NCI-H1436 (cell line): ENCODE measurements at regions not wholly inside any gene's neighbourhood (a gene's known extent, or its start where the extent isn't known, plus 50 kb on each side); places are given as distances from the start of the nearest gene placed in this dataset.

Experiments
- DNase-seq: peaks from one replicate; lab custom pipeline; 2025; lab: John Stamatoyannopoulos, UW

GRCh38 chr5:20649966-20650365, 662.0 kb upstream of the CDH18 start:
- DNase-seq = no peak

GRCh38 chr5:20648981-20649380, 661.0 kb upstream of the CDH18 start:
- no peak for DNase-seq

GRCh38 chr5:20636686-20637085, 648.7 kb upstream of the CDH18 start:
- DNase-seq = no peak

GRCh38 chr5:20619591-20619990, 631.6 kb upstream of the CDH18 start:
- DNase-seq = no peak

GRCh38 chr5:20618340-20618739, 630.3 kb upstream of the CDH18 start:
- no peak for DNase-seq

GRCh38 chr5:20617841-20618240, 629.8 kb upstream of the CDH18 start:
- no peak for DNase-seq

- no peak for DNase-seq
Observed at GRCh38 chr5:20615888-20616563, 628.0 kb upstream of the CDH18 start.

- DNase-seq = no peak
Observed at GRCh38 chr5:20611620-20612019, 623.6 kb upstream of the CDH18 start.

GRCh38 chr5:20610681-20611080, 622.7 kb upstream of the CDH18 start:
- DNase-seq = no peak

- DNase-seq = no peak
Observed at GRCh38 chr5:20609126-20609525, 621.1 kb upstream of the CDH18 start.

- no peak for DNase-seq
Observed at GRCh38 chr5:20608567-20608966, 620.6 kb upstream of the CDH18 start.

GRCh38 chr5:20605732-20606525, 617.9 kb upstream of the CDH18 start:
- DNase-seq = no peak

GRCh38 chr5:20604992-20605391, 617.0 kb upstream of the CDH18 start:
- DNase-seq = no peak

GRCh38 chr5:20601678-20602100, 613.7 kb upstream of the CDH18 start:
- DNase-seq = no peak

- DNase-seq = no peak
Observed at GRCh38 chr5:20590356-20590755, 602.4 kb upstream of the CDH18 start.

- DNase-seq = no peak
Observed at GRCh38 chr5:20575571-20575970, 587.6 kb upstream of the CDH18 start.

- no peak for DNase-seq
Observed at GRCh38 chr5:20574576-20574975, 586.6 kb upstream of the CDH18 start.

GRCh38 chr5:20572614-20573013, 584.6 kb upstream of the CDH18 start:
- no peak for DNase-seq

GRCh38 chr5:20570486-20570885, 582.5 kb upstream of the CDH18 start:
- no peak for DNase-seq

- no peak for DNase-seq
Observed at GRCh38 chr5:20562544-20562943, 574.5 kb upstream of the CDH18 start.

GRCh38 chr5:20559845-20560244, 571.8 kb upstream of the CDH18 start:
- DNase-seq = no peak

- DNase-seq = no peak
Observed at GRCh38 chr5:20556115-20556763, 568.2 kb upstream of the CDH18 start.

GRCh38 chr5:20555034-20555433, 567.0 kb upstream of the CDH18 start:
- no peak for DNase-seq
